Vagina (tissue), 2 donors: ENCODE measurements at regions not wholly inside any gene's neighbourhood (a gene's known extent, or its start where the extent isn't known, plus 50 kb on each side); places are given as distances from the start of the nearest gene placed in this dataset.

ENCODE experiments used
- DNase-seq, 2 donors: peaks; one replicate each; pipeline ENCODE4 v3.0.0-alpha.2; 2017; ENCODE audit errors: extremely low spot score in 2 of 2
- H3K27ac ChIP-seq: fragments of 200-600 bp; sonication (generic); one replicate; pipeline ENCODE4 v1.5.1; 2019
- H3K27me3 ChIP-seq: fragments of 200-600 bp; sonication (generic); one replicate; pipeline ENCODE4 v1.5.1; 2019
- H3K36me3 ChIP-seq, 2 donors: fragments of 200-600 bp; sonication (generic); one replicate each; pipeline ENCODE4 v1.5.1; 2017 to 2019
- H3K4me1 ChIP-seq: fragments of 200-600 bp; sonication (generic); one replicate; pipeline ENCODE4 v1.5.1; 2019
- H3K4me3 ChIP-seq, 2 donors: fragments of 200-600 bp; sonication (generic); 1 replicate in 1 of 2; 2 replicates in 1 of 2; pipeline ENCODE4 v1.5.1; 2016 to 2019
- H3K9me3 ChIP-seq: fragments of 200-600 bp; sonication (generic); one replicate; pipeline ENCODE4 v1.5.1; 2019
- POLR2A ChIP-seq, 2 donors: fragments of 450-650 bp; IDR thresholded peaks; one replicate each; pipeline ENCODE4 v1.6.1; 2017; ENCODE audit warnings: antibody characterized with exemption in 2 of 2, mild to moderate bottlenecking in 2 of 2, moderate library complexity in 2 of 2
- POLR2AphosphoS5 ChIP-seq, 2 donors: sonication (generic); formaldehyde crosslinking; IDR thresholded peaks; one replicate each; pipeline ENCODE4 v1.9.0; 2017; ENCODE audit warnings: antibody characterized with exemption in 2 of 2, mild to moderate bottlenecking in 2 of 2, low read depth in 1 of 2; ENCODE audit not compliant: insufficient read depth in 1 of 2
- intact Hi-C: fragments of 100-400 bp; cut with DNase I; formaldehyde crosslinking; loops from one replicate; pipeline ENCODE4 v1.15.1; 2023
- TF ChIP-seq, protein P1 (sequence below), 3 experiments: fragments of 450-650 bp in 2 of 3; fragments of 200-600 bp in 1 of 3; sonication (generic) in 1 of 3; IDR thresholded peaks; one replicate each; pipeline ENCODE4 v1.5.1; 2017 to 2019; ENCODE audit warnings: antibody characterized with exemption in 3 of 3, mild to moderate bottlenecking in 2 of 3, moderate library complexity in 2 of 3

DNA sequence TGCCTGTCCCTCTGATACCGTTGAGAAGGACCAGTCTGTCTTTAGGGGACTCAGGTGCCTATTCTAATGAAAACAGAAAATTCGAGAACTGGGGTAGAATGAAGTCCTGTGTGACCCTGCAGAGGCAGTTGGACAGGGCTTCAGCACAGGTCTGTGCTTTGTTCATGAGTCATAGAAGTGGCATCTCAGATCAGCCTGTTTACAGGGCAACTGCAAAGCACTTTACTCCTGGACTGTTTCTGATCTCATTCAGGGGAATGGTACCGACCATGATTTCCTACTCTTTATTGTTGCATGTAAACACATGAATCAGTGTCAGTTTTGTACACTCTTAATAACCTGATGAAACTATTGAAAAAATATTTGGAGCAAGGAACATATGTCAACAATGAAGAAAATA, 1517.0 kb downstream of the AACS start:
- Histone ChIP-seq H3K4me1 (no peaks in the 10 kb centered on the region), H3K36me3 (no peaks in the 10 kb centered on the region), H3K9me3 (no peaks in the 10 kb centered on the region), H3K27ac (no peak overlapping the region), H3K27me3 (no peaks in the 10 kb centered on the region), H3K4me3 (no peak overlapping the region)
- intact Hi-C loops = no loop called here
- DNase-seq = no peak
- TF ChIP-seq POLR2A (IDR thresholded peaks at IDR 0.05) = no peak
- TF ChIP-seq, protein P1, sequence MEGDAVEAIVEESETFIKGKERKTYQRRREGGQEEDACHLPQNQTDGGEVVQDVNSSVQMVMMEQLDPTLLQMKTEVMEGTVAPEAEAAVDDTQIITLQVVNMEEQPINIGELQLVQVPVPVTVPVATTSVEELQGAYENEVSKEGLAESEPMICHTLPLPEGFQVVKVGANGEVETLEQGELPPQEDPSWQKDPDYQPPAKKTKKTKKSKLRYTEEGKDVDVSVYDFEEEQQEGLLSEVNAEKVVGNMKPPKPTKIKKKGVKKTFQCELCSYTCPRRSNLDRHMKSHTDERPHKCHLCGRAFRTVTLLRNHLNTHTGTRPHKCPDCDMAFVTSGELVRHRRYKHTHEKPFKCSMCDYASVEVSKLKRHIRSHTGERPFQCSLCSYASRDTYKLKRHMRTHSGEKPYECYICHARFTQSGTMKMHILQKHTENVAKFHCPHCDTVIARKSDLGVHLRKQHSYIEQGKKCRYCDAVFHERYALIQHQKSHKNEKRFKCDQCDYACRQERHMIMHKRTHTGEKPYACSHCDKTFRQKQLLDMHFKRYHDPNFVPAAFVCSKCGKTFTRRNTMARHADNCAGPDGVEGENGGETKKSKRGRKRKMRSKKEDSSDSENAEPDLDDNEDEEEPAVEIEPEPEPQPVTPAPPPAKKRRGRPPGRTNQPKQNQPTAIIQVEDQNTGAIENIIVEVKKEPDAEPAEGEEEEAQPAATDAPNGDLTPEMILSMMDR (IDR thresholded peaks at IDR 0.05) = no peak
- TF ChIP-seq POLR2AphosphoS5 (IDR thresholded peaks at IDR 0.05; ENCODE audit: insufficient read depth in 1 of 2, low read depth in 1 of 2) = no peak

DNA sequence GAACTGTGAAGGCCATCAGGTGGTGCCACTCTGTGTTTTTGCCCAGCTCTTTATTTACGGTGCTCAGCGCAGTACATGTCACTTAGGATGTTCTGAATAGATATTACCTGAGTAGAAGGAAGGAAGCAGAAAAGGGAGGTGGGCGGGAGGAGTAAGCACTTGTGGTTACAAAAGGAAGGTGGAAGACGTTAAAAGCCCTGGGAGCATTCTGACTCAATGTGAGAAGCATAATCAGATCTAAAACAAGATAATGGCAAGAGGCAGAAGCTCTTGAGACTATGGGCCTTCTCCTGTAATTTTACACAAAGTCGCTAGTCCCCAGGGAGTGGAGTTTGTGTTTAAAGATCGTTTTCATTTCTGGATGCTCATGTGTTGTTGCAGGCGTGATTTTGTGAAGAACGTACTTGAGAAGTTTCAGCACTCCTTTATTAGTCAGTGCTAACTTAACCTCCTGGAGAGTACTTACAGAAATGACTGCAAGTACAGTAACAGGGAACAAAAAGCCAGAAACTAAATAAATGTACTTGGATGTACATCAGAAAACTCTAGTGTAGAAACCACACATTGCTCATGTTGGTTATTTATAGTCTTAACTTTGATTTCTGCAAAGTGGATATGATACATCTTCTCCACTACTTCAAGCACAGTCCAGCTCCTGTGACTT, 1523.5 kb downstream of the AACS start:
- TF ChIP-seq, protein P1 (IDR thresholded peaks at IDR 0.05) = no peak
- TF ChIP-seq POLR2AphosphoS5 (IDR thresholded peaks at IDR 0.05; ENCODE audit: insufficient read depth in 1 of 2, low read depth in 1 of 2) (no peak), POLR2A (IDR thresholded peaks at IDR 0.05) (no peak)
- Histone ChIP-seq H3K36me3 (no peaks in the 10 kb centered on the region), H3K9me3 (no peaks in the 10 kb centered on the region), H3K4me1 (no peaks in the 10 kb centered on the region), H3K4me3 (no peak overlapping the region), H3K27ac (no peak overlapping the region), H3K27me3 (no peaks in the 10 kb centered on the region)
- intact Hi-C loops = no loop called here
- no peak for DNase-seq

DNA sequence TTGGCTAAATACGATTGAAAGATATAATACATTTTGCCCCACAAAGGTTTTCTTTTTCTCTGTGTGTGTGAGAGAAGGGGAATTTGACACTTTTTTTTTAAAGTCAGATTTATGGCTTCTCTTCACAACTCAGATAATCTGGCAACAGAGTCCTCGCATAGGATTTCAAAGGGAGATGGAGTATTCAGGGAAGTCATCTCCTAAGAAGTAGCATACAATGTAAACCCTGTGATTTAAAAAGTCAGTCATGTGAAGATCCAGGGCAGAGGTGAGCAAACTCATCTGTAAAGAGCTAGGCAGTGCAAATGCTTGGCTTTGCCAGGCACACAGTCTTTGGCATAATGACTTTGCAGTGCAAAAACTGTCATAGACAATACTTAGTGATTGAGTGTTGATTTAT, 1526.3 kb downstream of the AACS start:
- H3K27ac ChIP-seq = no peak overlapping the region
- H3K27me3 ChIP-seq = no peaks in the 10 kb centered on the region
- H3K4me1 ChIP-seq = no peaks in the 10 kb centered on the region
- H3K9me3 ChIP-seq = no peaks in the 10 kb centered on the region
- TF ChIP-seq POLR2AphosphoS5 (IDR thresholded peaks at IDR 0.05; ENCODE audit: insufficient read depth in 1 of 2, low read depth in 1 of 2) (no peak), POLR2A (IDR thresholded peaks at IDR 0.05) (no peak)
- TF ChIP-seq, protein P1 (IDR thresholded peaks at IDR 0.05) = no peak
- no peak overlapping the region for H3K4me3 ChIP-seq
- H3K36me3 ChIP-seq = no peaks in the 10 kb centered on the region
- DNase-seq = no peak
- intact Hi-C loops = no loop called here

DNA sequence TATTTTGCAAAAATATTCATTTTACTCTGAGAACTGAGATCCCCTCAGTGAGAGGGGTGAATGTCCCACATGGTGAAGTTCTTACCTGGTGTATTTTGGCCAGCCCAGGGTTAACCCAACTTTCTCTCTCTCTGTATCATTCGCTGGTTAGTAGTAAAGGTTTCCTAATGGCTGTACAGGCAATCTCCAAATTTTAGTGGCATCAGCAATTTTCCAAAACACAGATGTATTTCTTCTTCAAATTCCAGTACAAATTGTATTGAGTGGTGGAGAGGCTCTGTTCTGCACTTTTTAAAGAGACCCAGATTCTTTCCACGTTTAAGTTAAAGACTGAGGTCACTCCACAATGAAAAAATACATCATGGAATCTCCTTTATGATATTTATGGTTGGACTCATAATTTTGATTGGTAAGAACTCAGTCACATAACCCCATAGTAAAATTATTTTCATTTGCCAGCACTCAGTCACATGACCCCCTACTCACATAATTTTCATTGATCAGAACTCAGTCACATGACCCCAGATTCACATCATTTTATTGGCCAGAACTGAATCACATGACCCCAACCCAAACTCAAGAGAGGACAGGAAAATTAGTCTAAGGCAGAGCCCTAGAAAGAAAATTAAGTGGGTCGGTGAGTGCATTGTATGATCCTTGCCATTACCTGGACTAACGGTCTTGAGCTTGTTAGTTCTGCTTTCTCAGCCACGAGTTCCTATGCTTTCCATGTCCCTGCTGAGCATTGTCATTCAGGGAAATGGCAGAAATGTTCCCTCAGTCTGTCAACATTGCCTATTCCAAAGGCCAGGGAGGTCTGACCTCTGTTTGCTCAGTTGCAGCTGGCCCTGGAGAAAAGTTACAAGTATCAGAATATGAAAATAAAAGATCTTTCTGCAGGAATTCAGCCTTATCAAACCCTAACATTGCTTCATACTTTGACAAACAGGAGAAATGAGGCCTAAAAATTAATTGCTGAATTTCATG, 1536.2 kb downstream of the AACS start:
- Histone ChIP-seq H3K27ac (no peak overlapping the region), H3K4me1 (no peaks in the 10 kb centered on the region), H3K9me3 (no peaks in the 10 kb centered on the region), H3K4me3 (no peak overlapping the region), H3K36me3 (no peaks in the 10 kb centered on the region), H3K27me3 (no peaks in the 10 kb centered on the region)
- TF ChIP-seq, protein P1 (IDR thresholded peaks at IDR 0.05) = no peak
- TF ChIP-seq POLR2AphosphoS5 (IDR thresholded peaks at IDR 0.05; ENCODE audit: insufficient read depth in 1 of 2, low read depth in 1 of 2) (no peak), POLR2A (IDR thresholded peaks at IDR 0.05) (no peak)
- intact Hi-C loops = no loop called here
- no peak for DNase-seq
